GM12878 (cell line): ENCODE measurements at regions not wholly inside any gene's neighbourhood (a gene's known extent, or its start where the extent isn't known, plus 50 kb on each side); places are given as distances from the start of the nearest gene placed in this dataset.

Source experiments
- ATAC-seq: fragments of 200-7000 bp; cut with Tn5 transposase; 3 replicates; pipeline ENCODE4 v1.9.1; 2020; ENCODE audit warnings: mild to moderate bottlenecking, moderate library complexity
- BruUV-seq: library from RNA; stranded (reverse); fragments of 400-500 nt; replicated peaks from 2 replicates; lab custom pipeline; 2021; lab: Mats Ljungman, UMichigan
- CTCF ChIA-PET: fragments of 300-600 bp; sonication (Branson Sonifier 250); formaldehyde crosslinking; extraction: SDS; loops from one replicate; lab custom pipeline; 2021; ENCODE audit warnings: inconsistent platforms; lab: Yijun Ruan, JAX
- POLR2A ChIA-PET: fragments of 350-600 bp; formaldehyde crosslinking; extraction: SDS; loops from one replicate; lab custom pipeline; 2021; ENCODE audit warnings: inconsistent platforms; lab: Charles Lee
- RAD21 ChIA-PET: fragments of 300-600 bp; sonication (Branson Sonifier 250); formaldehyde crosslinking; loops from one replicate; lab custom pipeline; 2023; ENCODE audit warnings: antibody characterized with exemption; ENCODE audit not compliant: unreplicated experiment; lab: Charles Lee
- SMC1A ChIA-PET: fragments of 300-600 bp; sonication (Branson Sonifier 250); formaldehyde crosslinking; loops from one replicate; lab custom pipeline; 2023; ENCODE audit not compliant: unreplicated experiment, uncharacterized antibody; lab: Charles Lee
- DNase-seq: peaks from one replicate; pipeline ENCODE4 v3.0.0-alpha.2; 2011; ENCODE audit warnings: low read depth, low spot score
- FAIRE-seq: peaks from 3 replicates; lab custom pipeline; 2011; peaks lifted over from hg19 to GRCh38; lab: Jason Lieb, UNC
- H2AFZ ChIP-seq: 2 replicates; pipeline ENCODE4 v1.6.0; 2011; ENCODE audit warnings: low read depth, low read length, control low read depth; ENCODE audit not compliant: control insufficient read depth
- H3K27ac ChIP-seq: 2 replicates; pipeline ENCODE4 v1.5.1; 2011; ENCODE audit warnings: control low read depth; ENCODE audit not compliant: control insufficient read depth, insufficient read depth
- H3K27me3 ChIP-seq, 2 experiments: replicated peaks in 1 of 2; 2 replicates each; pipeline versions ENCODE4 v1.6.0 to v1.6.1; 2011; ENCODE audit warnings: low read length in 1 of 2; ENCODE audit not compliant: control insufficient read depth in 2 of 2, insufficient read depth in 2 of 2
- H3K36me3 ChIP-seq, 2 experiments: 2 replicates each; pipeline ENCODE4 v1.5.1; 2011; ENCODE audit warnings: low read length in 1 of 2; ENCODE audit not compliant: control insufficient read depth in 2 of 2, insufficient read depth in 2 of 2
- H3K4me1 ChIP-seq: 2 replicates; pipeline ENCODE4 v1.6.1; 2011; ENCODE audit warnings: mild to moderate bottlenecking, low read length, moderate library complexity, mixed read lengths; ENCODE audit not compliant: control insufficient read depth, insufficient read depth
- H3K4me2 ChIP-seq: 2 replicates; pipeline ENCODE4 v1.6.0; 2011; ENCODE audit warnings: control low read depth; ENCODE audit not compliant: control insufficient read depth, insufficient read depth
- H3K4me3 ChIP-seq: fragments of 200-600 bp; sonication (generic); 2 replicates; pipeline ENCODE4 v1.5.1; 2016
- H3K79me2 ChIP-seq: 2 replicates; pipeline ENCODE4 v1.6.0; 2011; ENCODE audit warnings: low read length; ENCODE audit not compliant: control insufficient read depth, insufficient read depth
- H3K9ac ChIP-seq: 2 replicates; pipeline ENCODE4 v1.8.0; 2011; ENCODE audit warnings: low read length, control low read depth, mixed read lengths; ENCODE audit not compliant: control insufficient read depth, insufficient read depth
- H3K9me3 ChIP-seq: replicated peaks from 3 replicates; pipeline ENCODE4 v1.5.1; 2011; ENCODE audit warnings: mild to moderate bottlenecking, low read length; ENCODE audit not compliant: control insufficient read depth, insufficient read depth
- H4K20me1 ChIP-seq: 2 replicates; pipeline ENCODE4 v1.6.0; 2011; ENCODE audit not compliant: control insufficient read depth, insufficient read depth
- BRCA1 ChIP-seq: IDR thresholded peaks from 2 replicates; pipeline ENCODE4 v1.6.1; 2011; ENCODE audit warnings: low read depth, low read length, improper control_type of control experiment
- CUX1 ChIP-seq: IDR thresholded peaks from 2 replicates; pipeline ENCODE4 v1.6.1; 2012; ENCODE audit warnings: improper control_type of control experiment, low read depth, low read length; ENCODE audit not compliant: insufficient replicate concordance
- GATAD2B ChIP-seq: fragments of 450-650 bp; conservative IDR thresholded peaks from 2 replicates; pipeline ENCODE4 v1.6.1; 2017; ENCODE audit warnings: low read depth, mild to moderate bottlenecking, moderate library complexity
- MEF2B ChIP-seq: fragments of 450-650 bp; IDR thresholded peaks from 2 replicates; pipeline ENCODE4 v1.6.1; 2018; ENCODE audit warnings: mild to moderate bottlenecking, moderate library complexity; ENCODE audit not compliant: partially characterized antibody, poor library complexity, severe bottlenecking
- MYC ChIP-seq: IDR thresholded peaks from 2 replicates; pipeline ENCODE4 v1.6.1; 2011; ENCODE audit warnings: mild to moderate bottlenecking, low read length, moderate library complexity, inconsistent platforms; ENCODE audit not compliant: insufficient read depth, insufficient replicate concordance, insufficient read length, severe bottlenecking
- POLR2A ChIP-seq: IDR thresholded peaks from 2 replicates; pipeline ENCODE4 v1.6.1; 2011; ENCODE audit warnings: low read depth, mild to moderate bottlenecking, low read length
- POLR2AphosphoS5 ChIP-seq: IDR thresholded peaks from 2 replicates; pipeline ENCODE4 v1.6.1; 2011; ENCODE audit warnings: mild to moderate bottlenecking, low read length, inconsistent platforms
- RELA ChIP-seq: fragments of 450-650 bp; IDR thresholded peaks from 2 replicates; pipeline ENCODE4 v1.8.0; 2014; ENCODE audit warnings: borderline replicate concordance; ENCODE audit not compliant: partially characterized antibody
- RFX5 ChIP-seq: IDR thresholded peaks from 2 replicates; pipeline ENCODE4 v1.6.1; 2011; ENCODE audit warnings: low read depth, low read length, improper control_type of control experiment
- SKIL ChIP-seq: fragments of 450-650 bp; IDR thresholded peaks from 2 replicates; pipeline ENCODE4 v1.6.1; 2017; ENCODE audit warnings: mild to moderate bottlenecking, low read depth, inconsistent platforms; ENCODE audit not compliant: poor library complexity, severe bottlenecking
- SMAD1 ChIP-seq: fragments of 450-650 bp; IDR thresholded peaks from 2 replicates; pipeline ENCODE4 v1.6.1; 2018; ENCODE audit warnings: mild to moderate bottlenecking, low read depth; ENCODE audit not compliant: partially characterized antibody
- SMAD5 ChIP-seq: IDR thresholded peaks from 2 replicates; pipeline ENCODE4 v1.6.1; 2016; ENCODE audit warnings: antibody characterized with exemption, low read depth
- SMARCA5 ChIP-seq: fragments of 450-650 bp; IDR thresholded peaks from 2 replicates; pipeline ENCODE4 v1.6.1; 2017; ENCODE audit warnings: mild to moderate bottlenecking
- STAT3 ChIP-seq: IDR thresholded peaks from 2 replicates; pipeline ENCODE4 v1.6.1; 2011; ENCODE audit warnings: low read depth, low read length, improper control_type of control experiment
- TARDBP ChIP-seq: IDR thresholded peaks from 2 replicates; pipeline ENCODE4 v1.6.1; 2016; ENCODE audit warnings: borderline replicate concordance
- ZNF207 ChIP-seq: fragments of 450-650 bp; IDR thresholded peaks from 2 replicates; pipeline ENCODE4 v1.6.1; 2014; ENCODE audit warnings: antibody characterized with exemption, mild to moderate bottlenecking, borderline replicate concordance
- ZNF217 ChIP-seq: fragments of 450-650 bp; IDR thresholded peaks from 2 replicates; pipeline ENCODE4 v1.6.1; 2017; ENCODE audit warnings: antibody characterized with exemption, mild to moderate bottlenecking
- ZSCAN29 ChIP-seq: fragments of 450-650 bp; IDR thresholded peaks from 2 replicates; pipeline ENCODE4 v1.6.1; 2017; ENCODE audit warnings: mild to moderate bottlenecking, moderate library complexity
- WGBS: methylation state at CpG from one replicate; pipeline ENCODE4 v1.1.6; 2016; ENCODE audit warnings: low lambda C conversion rate; ENCODE audit not compliant: insufficient replicate concordance, insufficient coverage; ENCODE audit errors: missing lambda C conversion rate; 5-methylcytosine and 5-hydroxymethylcytosine counted together
- in situ Hi-C: fragments of 300-500 bp; cut with MboI; formaldehyde crosslinking; loops from 9 replicates; pipeline ENCODE4 v1.14.3; 2018; ENCODE audit warnings: mixed read lengths
- intact Hi-C: fragments of 100-400 bp; cut with micrococcal nuclease; formaldehyde crosslinking; loops from one replicate; pipeline ENCODE4 v1.14.2; 2022; ENCODE audit not compliant: unreplicated experiment
- TF ChIP-seq, protein P1 (sequence below): fragments of 450-650 bp; IDR thresholded peaks from 2 replicates; pipeline ENCODE4 v1.6.1; 2014; ENCODE audit warnings: mild to moderate bottlenecking

DNA sequence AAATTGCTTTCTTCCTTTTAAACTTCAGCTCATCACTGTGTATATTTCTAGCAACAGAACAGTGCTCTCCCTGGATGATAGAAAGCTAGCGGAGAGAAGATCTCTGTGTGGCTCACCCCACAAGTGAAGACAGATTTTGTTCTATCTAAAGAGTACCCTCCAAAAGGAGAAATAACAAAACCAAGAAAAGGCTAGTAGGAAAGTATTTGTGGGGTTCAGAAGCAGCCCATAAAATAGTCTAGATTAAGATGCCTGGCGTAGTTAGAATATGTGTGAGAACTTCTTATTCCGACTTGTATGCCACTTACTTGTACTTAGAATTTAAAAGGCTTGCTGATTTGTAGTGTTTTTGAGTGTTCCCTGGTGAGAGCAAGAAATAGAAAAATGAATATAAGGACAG lies 214.9 kb upstream of the IL12A start:
- peaks cover 0 to 5% of the 10 kb centered on the region in 2 experiments; a peak in 2 of 4 replicates for H3K27me3 ChIP-seq
- 68% methylated on average over 3 of the region's 3 CpGs for WGBS
- intact Hi-C loops = no loop called here
- ChIA-PET RAD21 (no interaction called here), SMC1A (interaction anchor here (0.5 kb wide), 1 partner anchor 110 kb away, joined by 3 read pairs; no protein-coding TSS in a partner anchor), POLR2A (no interaction called here), CTCF (no interaction called here)
- TF ChIP-seq MYC (no peak), ZSCAN29 (no peak), CUX1 (no peak), MEF2B (no peak), POLR2A (no peak), STAT3 (no peak), SMARCA5 (no peak), POLR2AphosphoS5 (no peak), RFX5 (no peak), SMAD5 (no peak), ZNF207 (no peak), SKIL (no peak), ZNF217 (no peak), BRCA1 (no peak), SMAD1 (no peak), GATAD2B (no peak), TARDBP (no peak), RELA (no peak)
- TF ChIP-seq, protein P1, sequence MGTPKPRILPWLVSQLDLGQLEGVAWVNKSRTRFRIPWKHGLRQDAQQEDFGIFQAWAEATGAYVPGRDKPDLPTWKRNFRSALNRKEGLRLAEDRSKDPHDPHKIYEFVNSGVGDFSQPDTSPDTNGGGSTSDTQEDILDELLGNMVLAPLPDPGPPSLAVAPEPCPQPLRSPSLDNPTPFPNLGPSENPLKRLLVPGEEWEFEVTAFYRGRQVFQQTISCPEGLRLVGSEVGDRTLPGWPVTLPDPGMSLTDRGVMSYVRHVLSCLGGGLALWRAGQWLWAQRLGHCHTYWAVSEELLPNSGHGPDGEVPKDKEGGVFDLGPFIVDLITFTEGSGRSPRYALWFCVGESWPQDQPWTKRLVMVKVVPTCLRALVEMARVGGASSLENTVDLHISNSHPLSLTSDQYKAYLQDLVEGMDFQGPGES = no peak
- no peaks in the 10 kb centered on the region for H3K9me3 ChIP-seq
- H4K20me1 ChIP-seq = no peaks in the 10 kb centered on the region
- H3K79me2 ChIP-seq = no peaks in the 10 kb centered on the region
- DNase-seq = no peak
- no peak for FAIRE-seq
- no peaks in the 10 kb centered on the region for H3K4me1 ChIP-seq
- H3K27ac ChIP-seq = no peak overlapping the region
- in situ Hi-C loops = no loop called here
- ATAC-seq = no peak
- H3K9ac ChIP-seq = no peak overlapping the region
- BruUV-seq = no TSS peak
- no peaks in the 10 kb centered on the region for H3K36me3 ChIP-seq
- no peak overlapping the region for H2AFZ ChIP-seq
- H3K4me2 ChIP-seq = no peak overlapping the region
- no peak overlapping the region for H3K4me3 ChIP-seq
